ENCODE measurements at regions not wholly inside any gene's neighbourhood (a gene's known extent, or its start where the extent isn't known, plus 50 kb on each side); places are given as distances from the start of the nearest gene placed in this dataset.

DNA sequence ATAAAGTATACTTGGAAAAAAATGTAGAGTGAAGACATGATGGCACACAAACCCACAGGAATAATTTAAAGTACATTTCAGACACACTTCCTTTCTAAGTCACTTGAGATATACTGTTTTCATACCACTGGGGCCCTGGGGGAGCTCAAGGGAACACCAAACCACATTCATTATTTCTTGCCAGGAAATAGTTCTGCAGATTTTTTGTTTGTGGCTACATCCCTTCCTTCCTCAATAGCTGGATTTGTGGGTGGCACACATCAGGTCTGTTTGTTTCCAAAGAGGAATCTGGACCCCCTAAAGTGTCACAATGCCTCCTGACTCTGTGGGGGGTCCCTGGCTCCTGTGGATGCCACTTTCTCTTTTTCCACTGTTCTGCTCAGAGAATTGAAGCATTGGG is 153.5 kb upstream of the COL8A1 start:
- Histone ChIP-seq H3K27ac (no peak overlapping the region), H3K4me1 (no peaks in the 10 kb centered on the region), H3K36me3 (no peaks in the 10 kb centered on the region), H3K4me3 (no peak overlapping the region), H3K9me3 (no peaks in the 10 kb centered on the region), H3K27me3 (no peaks in the 10 kb centered on the region)
- no peak for TF ChIP-seq POLR2A (IDR thresholded peaks at IDR 0.05)
- TF ChIP-seq, protein P1, sequence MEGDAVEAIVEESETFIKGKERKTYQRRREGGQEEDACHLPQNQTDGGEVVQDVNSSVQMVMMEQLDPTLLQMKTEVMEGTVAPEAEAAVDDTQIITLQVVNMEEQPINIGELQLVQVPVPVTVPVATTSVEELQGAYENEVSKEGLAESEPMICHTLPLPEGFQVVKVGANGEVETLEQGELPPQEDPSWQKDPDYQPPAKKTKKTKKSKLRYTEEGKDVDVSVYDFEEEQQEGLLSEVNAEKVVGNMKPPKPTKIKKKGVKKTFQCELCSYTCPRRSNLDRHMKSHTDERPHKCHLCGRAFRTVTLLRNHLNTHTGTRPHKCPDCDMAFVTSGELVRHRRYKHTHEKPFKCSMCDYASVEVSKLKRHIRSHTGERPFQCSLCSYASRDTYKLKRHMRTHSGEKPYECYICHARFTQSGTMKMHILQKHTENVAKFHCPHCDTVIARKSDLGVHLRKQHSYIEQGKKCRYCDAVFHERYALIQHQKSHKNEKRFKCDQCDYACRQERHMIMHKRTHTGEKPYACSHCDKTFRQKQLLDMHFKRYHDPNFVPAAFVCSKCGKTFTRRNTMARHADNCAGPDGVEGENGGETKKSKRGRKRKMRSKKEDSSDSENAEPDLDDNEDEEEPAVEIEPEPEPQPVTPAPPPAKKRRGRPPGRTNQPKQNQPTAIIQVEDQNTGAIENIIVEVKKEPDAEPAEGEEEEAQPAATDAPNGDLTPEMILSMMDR (IDR thresholded peaks at IDR 0.05) = no peak
- no peak for DNase-seq

DNA sequence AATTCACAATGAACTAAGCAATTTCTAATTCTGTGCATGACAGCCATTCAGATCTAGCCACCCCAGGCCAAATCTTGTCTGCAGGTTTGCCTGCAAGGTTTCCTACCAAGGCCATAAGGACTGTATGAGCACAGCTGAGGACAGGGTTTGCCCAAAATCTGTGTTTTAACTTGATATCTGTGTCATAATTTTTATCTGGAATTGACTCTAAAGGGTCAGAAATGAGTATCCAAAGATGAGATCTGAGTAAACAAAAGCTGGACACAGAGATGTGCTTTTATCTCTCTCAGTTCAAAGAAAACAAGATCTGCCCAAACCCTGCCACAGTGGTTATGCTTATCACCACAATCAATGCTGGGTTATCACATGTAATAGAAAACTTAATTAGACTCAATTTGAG is 154.6 kb upstream of the COL8A1 start:
- Histone ChIP-seq H3K27me3 (no peaks in the 10 kb centered on the region), H3K4me1 (no peaks in the 10 kb centered on the region), H3K36me3 (no peaks in the 10 kb centered on the region), H3K4me3 (no peak overlapping the region), H3K9me3 (no peaks in the 10 kb centered on the region), H3K27ac (no peak overlapping the region)
- no peak for DNase-seq
- TF ChIP-seq, protein P1 (IDR thresholded peaks at IDR 0.05) = no peak
- TF ChIP-seq POLR2A (IDR thresholded peaks at IDR 0.05) = no peak

DNA sequence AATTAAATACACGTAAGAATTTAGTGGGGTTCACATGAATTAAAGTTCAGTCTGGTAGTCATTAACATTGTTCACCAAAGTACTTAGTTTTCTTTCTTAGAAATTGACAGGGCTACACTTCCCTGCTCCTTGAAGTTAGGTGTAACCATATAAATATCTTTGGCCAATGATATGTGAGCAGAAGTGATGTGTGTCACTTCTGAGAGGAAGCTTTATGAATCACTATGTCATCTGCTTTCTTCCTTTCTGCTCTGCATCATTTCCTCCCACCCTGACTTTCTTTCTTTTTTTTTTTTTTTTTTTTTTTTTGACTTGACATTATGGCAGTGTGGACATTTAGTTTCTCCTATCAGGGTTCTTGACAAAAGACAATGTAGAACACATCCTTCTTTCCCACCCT is 156.2 kb upstream of the COL8A1 start:
- TF ChIP-seq, protein P1 (IDR thresholded peaks at IDR 0.05) = no peak
- no peak for TF ChIP-seq POLR2A (IDR thresholded peaks at IDR 0.05)
- H3K27ac ChIP-seq = no peak overlapping the region
- no peaks in the 10 kb centered on the region for H3K27me3 ChIP-seq
- no peaks in the 10 kb centered on the region for H3K9me3 ChIP-seq
- no peak for DNase-seq
- no peaks in the 10 kb centered on the region for H3K4me1 ChIP-seq
- H3K4me3 ChIP-seq = no peak overlapping the region
- no peaks in the 10 kb centered on the region for H3K36me3 ChIP-seq

DNA sequence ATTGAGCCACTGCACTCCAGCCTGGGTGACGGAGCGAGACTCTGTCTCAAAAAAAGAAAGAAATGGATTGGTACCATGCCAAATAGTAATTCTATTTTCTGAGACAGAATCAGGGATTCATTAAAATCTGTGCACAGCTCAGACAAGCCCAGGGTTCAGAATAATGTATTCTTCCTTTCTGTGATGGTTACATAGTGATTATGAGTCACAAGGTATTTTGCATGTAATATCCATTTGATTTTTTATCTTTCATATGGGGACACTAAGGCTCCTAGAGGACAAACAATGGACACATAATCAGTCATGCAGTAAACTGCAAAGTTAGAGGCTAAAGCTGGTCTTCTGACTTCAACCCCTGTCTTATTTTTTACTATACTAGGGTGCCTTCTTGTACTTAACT is 156.8 kb upstream of the COL8A1 start:
- TF ChIP-seq POLR2A (IDR thresholded peaks at IDR 0.05) = no peak
- TF ChIP-seq, protein P1 (IDR thresholded peaks at IDR 0.05) = no peak
- no peaks in the 10 kb centered on the region for H3K27me3 ChIP-seq
- no peak for DNase-seq

DNA sequence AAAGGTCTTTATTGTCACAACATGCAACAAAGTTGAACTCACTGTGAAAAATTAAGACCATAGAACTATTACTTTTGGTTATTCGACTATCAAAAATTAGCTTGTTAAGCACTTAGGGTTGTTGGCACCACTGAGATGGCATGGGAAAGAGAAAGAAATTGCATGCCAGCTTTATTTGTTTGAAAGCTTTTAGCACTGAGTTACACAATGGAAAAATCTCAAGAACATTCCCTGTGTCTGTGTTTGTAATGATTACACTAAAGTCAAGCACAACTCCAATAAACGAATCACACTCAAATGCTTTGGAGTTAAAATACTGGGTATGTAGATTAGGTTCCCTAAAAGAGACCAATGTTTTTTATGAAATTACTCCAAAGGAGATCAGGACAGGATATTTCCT is 158.6 kb upstream of the COL8A1 start:
- no peak for DNase-seq
- H3K9me3 ChIP-seq = no peaks in the 10 kb centered on the region
- TF ChIP-seq POLR2A (IDR thresholded peaks at IDR 0.05) = no peak
- TF ChIP-seq, protein P1 (IDR thresholded peaks at IDR 0.05) = no peak
- H3K27me3 ChIP-seq = no peaks in the 10 kb centered on the region
- no peaks in the 10 kb centered on the region for H3K4me1 ChIP-seq
- H3K27ac ChIP-seq = no peak overlapping the region
- no peaks in the 10 kb centered on the region for H3K36me3 ChIP-seq
- no peak overlapping the region for H3K4me3 ChIP-seq

More for the DNA sequence above, 156.8 kb upstream of the COL8A1 start:
- H3K36me3 ChIP-seq = no peaks in the 10 kb centered on the region
- H3K9me3 ChIP-seq = no peaks in the 10 kb centered on the region
- H3K4me1 ChIP-seq = no peaks in the 10 kb centered on the region
- no peak overlapping the region for H3K27ac ChIP-seq
- no peak overlapping the region for H3K4me3 ChIP-seq

DNA sequence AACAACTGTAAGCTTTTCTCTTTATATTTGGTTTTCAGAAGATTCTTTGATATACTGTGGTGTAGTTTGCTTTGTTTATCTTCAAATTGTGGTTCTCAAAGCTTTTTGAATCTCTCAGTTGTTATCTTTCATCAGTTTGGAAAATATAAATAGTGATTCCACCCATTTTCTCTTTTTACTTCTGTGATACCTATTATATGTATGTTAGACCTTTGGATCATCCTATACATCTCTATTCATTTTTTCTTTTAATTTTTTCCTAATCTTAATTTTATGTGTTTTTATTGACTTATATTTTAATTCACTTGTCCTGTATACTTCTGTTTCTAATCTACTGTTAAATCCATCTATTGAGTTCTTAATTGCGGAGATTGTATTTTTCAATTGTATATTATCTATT is 160.7 kb upstream of the COL8A1 start:
- no peaks in the 10 kb centered on the region for H3K9me3 ChIP-seq
- no peak overlapping the region for H3K4me3 ChIP-seq
- DNase-seq = no peak
- no peak overlapping the region for H3K27ac ChIP-seq
- H3K36me3 ChIP-seq = no peaks in the 10 kb centered on the region
- TF ChIP-seq POLR2A (IDR thresholded peaks at IDR 0.05) = no peak
- TF ChIP-seq, protein P1 (IDR thresholded peaks at IDR 0.05) = no peak
- no peaks in the 10 kb centered on the region for H3K27me3 ChIP-seq
- no peaks in the 10 kb centered on the region for H3K4me1 ChIP-seq

Measured in Peyer's patch (tissue), 4 donors.